ENCODE measurements at regions not wholly inside any gene's neighbourhood (a gene's known extent, or its start where the extent isn't known, plus 50 kb on each side); places are given as distances from the start of the nearest gene placed in this dataset.

DNA sequence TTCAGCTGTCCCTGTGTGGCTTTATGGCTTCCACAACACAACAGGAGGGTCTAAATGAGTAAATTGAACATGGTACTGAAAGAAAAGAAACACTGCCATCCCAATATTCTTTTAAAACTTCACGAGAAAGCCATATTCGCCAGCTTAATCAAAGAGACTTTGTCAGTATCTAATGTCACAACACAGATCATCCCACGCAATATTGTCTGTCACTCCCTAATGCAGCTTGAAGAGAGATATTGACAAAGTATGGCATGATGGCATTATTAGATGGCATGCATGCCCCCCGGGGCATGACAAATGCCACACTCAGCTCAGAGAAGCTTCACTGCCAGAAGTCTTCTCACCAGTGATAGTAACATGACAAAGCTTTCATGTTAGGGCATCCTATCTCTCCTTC, 197.8 kb downstream of the TTC8 start:
- no peak for FAIRE-seq

DNA sequence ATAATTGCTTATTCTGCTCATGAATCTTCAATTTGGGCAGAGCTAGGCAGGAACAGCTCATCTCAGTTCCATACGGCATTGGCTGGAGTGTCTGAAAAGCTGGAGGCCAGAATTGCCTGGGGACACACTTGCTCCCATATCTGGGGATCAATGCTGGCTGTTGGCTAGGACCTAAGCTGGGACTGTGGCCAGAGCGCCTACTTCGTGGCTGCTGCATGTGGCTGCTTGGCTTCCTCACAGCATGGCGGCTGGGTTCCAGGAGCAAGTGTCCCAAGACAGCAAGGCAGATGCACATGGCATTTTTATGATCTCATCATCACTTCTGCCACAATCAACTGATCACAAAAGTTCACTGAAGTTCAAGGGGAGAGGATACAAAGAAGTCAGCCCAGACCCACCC, 200.2 kb downstream of the TTC8 start:
- FAIRE-seq, result no peak

DNA sequence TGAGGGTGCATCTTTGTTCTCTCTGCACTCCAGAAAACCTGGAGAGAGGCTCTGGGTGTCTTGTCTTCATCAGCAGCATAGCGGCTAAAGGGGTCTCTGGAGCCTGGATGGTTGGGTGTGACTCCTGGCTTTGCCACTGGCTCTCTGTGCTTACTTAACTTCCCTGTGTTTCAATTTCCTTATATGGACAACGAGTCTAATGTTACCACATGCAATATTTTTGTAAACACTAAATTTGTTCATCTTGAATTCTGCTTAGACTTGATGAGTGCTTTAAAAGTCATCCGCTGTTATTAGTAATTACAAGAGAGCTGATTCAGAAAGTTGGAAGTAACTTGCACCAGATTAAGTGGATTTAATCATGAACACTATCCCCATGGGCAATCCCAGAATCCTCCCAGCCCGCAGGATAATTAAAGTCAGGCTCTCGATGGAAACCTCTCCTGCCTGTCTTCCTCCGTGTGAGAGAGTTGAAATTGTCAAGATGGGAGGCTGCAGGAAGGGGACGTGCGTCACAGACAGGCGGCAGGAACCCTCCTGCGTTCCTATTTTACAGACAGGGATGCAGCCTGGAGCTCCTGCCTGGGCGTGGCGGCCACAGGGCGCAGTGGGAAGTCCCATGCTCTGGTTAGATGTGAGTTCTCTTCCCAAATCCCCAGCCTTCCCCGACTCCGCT, 201.2 kb downstream of the TTC8 start:
- no peak for FAIRE-seq

DNA sequence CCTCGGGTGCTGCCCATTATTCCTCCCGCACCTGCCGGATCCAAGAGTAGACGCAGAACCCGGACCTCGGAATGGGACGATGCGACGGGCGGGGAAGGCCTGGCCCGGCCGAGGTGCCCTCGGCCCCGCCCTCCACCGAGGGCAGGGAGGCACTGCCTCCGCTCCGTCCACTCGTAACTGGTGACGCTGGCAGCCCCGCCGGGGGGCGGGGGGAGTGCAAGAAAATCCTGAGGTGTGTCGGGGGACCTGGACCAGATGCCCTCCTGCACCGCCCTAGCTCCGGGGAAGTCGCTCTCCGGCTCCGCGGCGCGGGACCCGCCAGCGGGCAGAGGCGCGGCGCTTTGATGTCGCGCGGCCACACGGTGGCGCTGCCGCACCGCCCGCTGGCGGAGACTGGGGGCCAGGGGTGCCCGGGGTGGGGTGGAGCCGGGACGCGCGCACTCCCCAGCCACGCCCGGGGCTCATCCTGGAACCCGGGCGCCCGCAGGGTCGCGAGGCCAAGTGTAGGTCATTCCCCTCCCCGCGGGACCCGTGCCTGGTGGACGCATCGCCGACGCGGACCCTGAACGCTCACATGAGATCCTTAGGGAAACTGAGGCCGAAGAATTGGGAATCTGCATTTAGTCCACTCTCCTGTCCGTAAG, 202.8 kb downstream of the TTC8 start:
- no peak for FAIRE-seq

DNA sequence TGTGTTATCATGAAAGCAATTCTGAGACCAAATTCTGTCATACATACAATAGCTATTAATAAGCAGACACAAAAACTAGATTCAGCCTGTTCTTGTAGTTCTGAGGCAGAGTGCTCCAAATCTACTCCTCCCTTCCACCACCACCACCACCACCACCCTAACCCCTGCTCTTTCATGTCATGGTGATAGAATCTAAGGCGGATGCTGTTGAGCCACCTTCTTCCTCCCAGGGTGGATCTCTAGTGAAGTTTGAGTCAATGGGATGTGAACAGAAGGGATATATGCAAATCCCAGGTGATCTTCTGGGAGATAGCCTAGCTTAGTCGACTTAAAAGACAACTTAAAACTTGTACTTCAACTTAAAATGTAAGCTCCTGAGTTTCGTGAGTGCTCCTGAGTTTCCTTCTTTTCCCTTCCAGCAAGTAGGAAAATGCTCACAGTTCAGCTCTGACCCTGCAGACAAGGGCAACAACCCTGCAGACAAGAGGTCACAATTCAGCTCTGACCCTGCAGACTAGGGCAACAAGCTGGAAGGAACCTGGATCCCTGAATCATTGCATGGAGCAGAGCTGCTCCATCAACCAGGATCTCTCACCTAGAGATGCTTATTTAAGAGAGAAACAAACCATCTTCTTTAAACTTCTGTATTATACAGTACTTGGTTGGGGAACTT, 204.1 kb downstream of the TTC8 start:
- no peak for FAIRE-seq

DNA sequence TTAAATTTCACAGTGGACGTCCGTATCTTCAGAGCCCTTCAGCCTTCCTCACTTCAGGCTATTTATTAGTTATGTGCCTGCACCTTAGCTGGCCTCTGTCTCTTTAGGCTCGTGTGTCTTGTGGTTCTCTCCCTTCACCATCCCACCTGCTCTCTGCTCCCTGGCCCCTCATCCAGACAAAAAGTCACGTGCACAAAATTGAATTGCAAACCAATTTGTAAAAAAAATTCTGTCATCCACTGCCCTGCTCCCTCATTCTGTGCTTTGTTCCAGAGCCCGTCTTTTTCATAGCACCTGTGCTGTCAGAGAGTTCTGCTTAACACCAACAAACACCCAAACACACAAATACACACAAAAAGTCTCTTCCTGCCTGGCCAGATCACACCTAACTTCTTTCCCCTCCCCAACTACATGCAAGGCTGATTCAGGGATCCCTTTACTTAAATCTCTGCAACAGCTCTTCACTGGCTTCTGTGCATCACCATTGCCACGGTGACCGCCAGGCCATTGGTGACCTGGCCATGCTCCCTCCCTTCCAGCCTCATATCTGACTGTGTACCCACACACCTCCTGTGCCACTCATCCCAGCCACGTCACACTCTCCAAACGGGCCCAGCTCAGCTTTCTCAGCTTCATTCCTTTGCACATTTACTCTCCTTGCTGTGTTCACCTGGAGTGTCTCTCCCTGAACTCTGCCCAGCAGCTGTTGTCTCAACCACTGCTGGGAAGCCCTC, 205.7 kb downstream of the TTC8 start:
- no peak for FAIRE-seq

DNA sequence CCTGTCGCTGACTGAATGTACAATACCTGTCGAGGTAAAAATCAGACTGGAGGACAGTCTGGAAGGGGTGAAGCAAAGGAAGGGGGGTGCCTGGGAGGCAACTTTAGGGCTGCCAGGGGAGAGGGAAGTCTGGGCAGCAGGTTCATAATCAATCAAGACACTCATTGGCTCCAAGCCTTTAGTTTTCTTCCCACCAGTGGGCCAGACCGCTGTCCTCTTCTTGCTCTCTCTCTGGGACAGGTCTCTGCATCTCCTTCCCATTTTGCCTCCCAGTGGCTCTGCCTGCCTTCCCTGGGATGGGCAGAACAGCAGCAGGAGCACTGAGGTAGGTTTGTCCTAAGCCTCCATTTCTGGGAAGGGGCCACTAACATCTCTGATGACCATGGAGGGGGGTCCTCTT, 206.5 kb downstream of the TTC8 start:
- no peak for FAIRE-seq

DNA sequence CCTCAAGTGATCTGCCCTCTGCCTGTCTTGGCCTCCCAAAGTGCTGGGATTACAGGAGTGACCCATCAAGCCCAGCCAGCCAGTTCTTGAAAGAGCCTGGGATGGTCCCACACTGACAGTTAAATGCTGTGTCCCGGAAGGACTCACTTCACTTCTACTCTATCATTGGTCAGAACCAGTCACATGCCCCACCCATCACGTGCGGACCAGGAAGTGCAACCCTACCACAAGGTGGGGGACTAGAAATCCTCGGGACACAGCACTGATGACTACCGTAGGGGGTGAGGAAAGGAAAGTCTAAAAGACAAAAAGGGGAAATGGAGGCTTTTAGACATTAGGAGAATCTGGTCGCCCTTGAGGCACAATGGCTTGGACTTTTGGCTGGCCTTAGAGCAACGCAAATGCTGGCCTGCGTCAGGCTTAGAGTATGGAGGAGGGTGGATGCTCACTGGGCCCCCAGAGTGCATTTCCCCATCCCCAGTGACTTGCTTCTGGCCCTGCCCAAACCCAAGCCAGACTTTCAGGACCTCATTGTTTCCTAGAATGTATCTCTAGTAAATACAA, 207.7 kb downstream of the TTC8 start:
- FAIRE-seq, result no peak

DNA sequence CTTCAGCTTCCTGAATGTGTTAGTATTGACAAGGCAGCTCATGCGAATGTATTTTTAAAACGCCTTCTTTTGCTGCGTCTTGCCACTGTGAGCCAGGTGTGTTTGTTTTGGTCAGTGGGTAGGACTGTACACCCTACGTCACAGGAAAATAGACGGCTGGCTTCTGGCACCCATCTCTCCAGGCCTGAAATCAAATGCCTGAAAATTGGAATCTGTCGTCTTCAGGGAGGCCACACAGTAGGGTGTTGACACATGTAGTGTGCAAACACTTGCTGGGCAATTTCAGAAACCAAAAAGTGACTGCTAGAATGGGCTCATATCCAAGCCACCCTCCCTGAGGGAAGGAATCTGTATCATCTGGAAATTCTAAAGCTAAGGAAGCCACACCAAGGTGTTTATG, 209.3 kb downstream of the TTC8 start:
- no peak for FAIRE-seq

DNA sequence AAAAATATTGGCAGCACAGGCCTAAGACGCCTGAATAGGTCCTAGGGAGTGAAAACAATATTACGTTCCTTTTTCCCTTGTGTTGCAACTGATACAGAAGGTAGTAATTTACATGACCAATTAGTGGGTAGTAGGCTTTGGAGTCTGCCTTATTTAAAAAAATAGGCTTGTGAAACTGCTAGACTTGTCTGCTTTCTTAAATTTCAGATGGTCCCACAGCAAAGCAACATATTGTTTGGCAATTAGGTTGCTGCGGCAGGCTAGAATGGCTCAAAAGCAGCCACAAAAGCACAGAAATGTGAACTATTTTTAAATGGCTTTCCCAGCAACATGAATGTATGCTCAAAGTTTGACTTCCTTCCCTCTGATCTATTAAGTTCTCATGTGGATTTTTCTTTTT, 211.9 kb downstream of the TTC8 start:
- no peak for FAIRE-seq

DNA sequence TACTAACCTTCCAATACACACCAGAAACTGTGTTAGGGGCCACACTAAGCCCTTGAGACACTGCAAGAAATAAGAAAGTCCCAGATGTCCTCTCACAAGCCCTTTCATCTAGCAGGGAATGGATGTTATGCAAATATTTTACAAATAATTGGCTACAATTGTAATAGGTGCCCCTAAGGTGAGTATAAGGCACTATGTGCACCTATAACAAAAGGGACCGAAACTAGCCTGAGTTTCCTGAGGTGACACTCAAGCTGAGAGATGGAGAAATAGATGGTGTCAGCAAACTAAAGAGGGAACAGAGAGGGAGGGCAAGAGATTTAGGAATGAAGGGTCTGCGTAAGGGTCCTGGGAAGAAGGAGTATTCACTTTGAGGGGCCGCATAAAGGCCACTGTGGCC, 212.6 kb downstream of the TTC8 start:
- no peak for FAIRE-seq

DNA sequence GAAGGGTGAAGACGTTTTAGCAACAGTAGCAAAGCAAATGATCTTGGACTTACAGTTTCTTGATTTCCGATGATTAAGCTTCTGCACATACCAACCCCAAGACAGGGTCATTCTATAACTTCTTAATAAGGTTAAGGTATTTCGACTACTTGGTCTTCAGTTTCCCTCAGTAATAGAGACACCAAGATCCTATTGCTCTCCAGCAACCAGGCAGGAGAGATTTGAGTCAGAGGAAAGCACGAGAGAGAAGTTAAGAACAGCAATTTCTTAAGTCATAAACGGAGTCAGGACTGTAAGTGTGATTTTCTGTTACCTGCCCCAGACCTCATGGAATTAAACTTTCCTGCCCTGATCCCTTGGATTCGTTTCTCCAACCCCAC, 215.6 kb downstream of the TTC8 start:
- no peak for FAIRE-seq

DNA sequence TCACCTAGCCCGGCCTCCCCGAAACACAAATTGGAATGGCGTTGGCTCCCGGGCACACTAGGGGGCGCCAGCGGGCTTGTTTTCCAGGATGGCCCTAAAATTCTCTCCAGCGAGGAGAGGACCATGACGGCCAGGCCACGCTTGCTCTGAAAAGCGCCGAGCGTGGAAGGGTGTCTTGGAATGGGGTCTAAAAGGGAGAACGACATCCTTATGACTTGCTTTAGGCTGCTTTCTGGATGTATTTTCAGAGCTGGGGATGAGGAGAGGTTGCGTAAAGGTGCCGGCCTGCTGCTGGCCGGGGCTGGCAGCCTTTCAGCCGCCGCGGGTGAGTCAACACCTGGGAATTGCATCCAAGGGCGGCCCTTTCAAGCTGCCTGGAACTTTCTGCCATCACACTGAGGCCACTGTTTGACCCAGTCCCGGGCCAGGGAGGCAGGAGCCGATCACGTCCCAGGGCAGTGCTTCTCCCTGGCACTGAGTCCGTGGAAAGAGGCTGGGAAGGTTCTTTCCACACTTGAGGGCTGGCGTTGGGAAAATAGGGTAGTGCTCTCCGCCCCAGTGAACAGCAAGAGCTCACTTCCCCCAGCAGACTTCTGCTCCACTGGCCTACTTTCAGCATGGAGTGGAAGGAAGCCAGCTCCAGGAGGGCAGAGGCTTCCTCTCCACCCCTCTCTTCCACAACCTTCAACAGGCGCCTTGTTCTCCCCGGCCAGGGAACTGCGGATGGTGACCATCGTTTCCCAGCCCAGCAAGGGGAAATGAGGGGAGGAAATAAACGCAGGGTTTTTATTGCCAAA, 216.2 kb downstream of the TTC8 start:
- no peak for FAIRE-seq

DNA sequence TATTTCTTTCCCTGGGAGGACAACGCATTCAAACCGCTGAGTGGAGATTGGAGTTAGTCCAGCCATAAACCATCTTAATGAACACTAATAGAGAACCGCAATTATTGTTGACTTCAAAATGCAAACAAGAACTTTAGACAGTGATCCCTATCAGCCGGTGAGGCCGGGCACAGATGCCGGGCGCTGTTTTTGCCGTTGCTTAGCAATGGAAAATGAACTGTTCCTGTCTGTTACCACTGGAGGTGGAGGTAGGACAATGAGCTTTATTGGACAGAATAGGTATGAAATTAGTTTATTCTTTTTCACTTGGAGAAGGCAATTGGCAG, 216.8 kb downstream of the TTC8 start:
- peak; percentile 97 for FAIRE-seq

DNA sequence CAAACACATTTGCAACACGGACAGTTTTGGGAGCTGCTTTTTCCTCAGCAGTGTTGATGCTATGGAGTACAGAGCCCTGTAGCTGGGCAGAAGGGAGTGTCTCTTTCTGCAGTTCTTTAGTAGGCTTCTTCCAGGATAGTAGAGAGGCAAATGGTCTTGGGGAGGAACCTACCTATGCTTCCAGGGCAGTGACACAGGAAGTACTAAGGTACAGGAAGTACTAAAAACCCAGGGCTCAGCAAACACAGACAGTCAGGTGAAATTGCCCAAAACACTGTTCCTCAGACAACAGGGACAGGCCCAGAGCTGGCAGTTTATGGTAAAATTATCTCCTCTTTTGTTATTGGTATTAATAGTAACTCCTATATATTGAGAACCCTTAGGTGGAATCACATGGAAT, 217.6 kb downstream of the TTC8 start:
- no peak for FAIRE-seq

DNA sequence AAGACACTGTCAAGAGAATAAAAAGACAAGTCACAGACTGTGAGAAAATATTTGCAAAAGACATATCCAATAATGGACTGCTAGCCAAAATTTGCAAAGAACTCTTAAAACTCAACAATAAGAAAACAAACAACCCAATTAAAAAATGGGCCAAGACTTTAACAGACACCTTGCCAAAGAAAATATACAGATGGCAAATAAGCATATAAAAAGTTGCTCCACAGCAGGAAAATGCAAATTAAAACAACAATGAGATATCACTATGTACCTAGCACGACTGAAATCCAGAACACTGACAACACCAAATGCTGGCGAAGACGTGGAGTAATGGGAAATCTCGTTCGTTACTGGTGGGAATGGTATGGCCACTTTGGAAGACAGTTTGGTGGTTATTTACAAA, 228.9 kb downstream of the TTC8 start:
- FAIRE-seq, result no peak

DNA sequence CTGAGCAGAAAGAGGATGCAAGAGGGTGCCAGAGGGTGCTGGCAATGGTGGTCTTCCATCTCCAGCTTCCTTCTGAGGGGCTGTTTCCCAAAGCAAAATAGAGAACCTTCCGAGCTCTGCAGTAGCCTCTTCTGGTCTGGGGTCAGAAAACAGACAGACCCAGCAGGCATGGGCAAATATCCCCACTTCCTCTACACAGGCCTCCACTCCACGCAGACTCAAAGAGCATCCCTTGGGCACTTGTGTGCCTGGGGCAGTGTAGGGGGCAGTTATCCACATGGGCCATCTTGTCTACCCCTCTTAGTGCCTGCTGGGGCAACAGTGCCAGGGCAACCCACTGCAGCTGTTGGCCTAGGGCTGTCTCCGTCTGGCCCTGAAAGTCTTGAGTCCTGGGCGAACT, 231.9 kb downstream of the TTC8 start:
- FAIRE-seq, result no peak

DNA sequence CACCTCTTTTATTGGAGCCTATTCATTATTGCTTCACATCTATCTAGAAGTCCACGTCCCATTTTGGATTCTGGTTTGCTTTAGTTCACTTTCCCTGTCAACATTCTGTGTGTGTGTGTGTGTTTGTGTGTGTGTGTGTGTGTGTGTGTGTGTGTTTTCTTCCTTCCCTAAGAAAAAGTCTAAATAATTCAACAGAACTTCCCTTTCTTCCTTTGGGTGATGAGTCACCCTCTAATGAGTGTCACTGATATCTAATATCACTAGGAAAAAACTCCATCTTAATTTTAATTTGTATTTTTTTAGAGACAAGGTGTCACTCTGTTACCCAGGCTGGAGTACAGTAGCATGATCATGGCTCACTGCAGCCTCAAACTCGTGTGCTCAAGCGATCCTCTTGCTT, 234.2 kb downstream of the TTC8 start:
- FAIRE-seq, result no peak

DNA sequence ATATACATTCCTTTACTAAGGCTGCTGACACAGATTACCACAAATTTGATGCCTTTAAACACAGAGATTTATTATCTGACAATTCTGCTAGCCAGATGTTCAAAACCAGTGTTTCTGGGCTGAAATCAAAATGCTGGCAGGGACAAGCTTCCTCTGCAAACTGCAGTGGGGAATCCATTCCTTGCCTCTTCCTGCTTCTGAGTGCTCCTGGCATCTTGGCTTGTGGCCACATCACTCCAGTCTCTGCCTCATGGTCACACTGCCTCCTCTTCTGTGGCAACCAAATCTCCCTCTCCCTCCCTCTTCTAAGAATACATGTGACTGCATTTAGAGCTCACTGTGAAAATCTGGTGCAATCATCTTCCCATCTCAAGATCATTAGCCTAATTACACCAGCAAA, 235.7 kb downstream of the TTC8 start:
- FAIRE-seq, result no peak

DNA sequence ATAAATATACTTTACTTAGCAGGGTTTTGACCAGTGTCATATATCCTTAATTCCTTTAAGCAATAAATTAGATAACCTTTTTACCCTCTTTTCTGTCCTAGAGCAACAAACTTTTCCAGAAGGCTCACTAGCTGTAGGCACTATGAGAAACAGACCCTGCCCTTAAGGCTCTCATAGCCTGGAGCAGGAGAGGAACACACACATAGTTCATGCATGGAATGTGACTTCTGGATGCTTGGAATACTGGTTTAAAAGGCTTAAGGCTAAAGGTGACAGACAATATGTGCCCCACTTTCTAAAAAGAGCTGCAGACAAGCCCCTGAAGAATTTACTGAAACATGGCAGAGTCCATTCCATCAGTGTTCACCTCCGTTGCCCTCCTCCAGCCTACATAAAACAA, 237.2 kb downstream of the TTC8 start:
- FAIRE-seq, result no peak

DNA sequence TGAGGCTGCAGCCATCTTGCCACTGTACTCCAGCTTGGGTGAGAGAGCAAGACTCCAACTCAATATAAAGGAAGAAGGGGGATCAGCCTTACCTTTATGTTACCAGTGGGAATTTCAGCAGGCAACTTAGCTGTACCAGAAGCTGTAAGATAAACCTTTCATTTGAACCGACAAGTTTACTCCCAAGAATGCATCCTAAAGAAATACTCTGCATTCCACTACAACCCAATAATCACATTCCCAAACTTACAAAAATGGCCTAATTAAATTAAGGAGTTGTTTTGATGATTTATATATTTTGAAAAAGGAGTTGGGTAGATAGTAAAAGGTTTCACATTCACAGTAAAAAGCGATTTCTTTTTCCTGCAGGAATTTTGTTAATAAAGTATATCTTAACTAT, 241.4 kb downstream of the TTC8 start:
- no peak for FAIRE-seq

DNA sequence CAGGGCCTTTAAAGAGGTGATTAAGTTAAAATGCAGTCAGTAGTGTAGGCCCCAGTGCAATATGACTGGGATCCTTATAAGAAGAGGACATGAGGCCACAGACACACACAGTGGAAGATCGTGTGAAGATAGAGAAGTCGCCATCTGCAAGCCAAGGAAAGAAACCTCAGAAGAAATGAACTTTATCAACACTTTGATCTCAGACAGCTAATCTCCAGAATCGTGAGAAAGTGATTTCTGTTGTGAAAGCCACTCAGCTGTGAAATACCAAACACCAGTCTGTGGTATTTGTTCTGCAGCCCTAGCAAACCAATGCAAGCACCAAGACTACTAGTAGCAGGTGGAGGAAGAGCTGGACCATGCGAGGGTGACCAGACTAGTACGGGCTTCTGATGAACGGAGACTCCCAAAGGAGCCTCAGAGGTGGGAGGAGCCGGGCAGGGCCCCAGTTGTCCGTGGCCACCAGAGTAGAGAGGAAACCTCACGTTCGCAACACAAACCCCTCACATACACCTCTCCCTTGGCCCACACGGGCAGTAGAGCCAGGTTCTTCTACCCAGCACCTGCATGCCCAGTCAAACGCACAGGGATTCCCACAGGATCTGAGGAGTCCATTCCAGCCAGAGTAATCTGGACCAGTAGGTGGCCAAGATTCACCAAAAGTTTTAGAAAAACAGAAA, 243.0 kb downstream of the TTC8 start:
- FAIRE-seq, result no peak

Data from islet of Langerhans (tissue), 1 donor.